ENCODE measurements at regions not wholly inside any gene's neighbourhood (a gene's known extent, or its start where the extent isn't known, plus 50 kb on each side); places are given as distances from the start of the nearest gene placed in this dataset.
A peak's percentile ranks its signal among the peaks of the same experiment; 100 is the strongest.

DNA sequence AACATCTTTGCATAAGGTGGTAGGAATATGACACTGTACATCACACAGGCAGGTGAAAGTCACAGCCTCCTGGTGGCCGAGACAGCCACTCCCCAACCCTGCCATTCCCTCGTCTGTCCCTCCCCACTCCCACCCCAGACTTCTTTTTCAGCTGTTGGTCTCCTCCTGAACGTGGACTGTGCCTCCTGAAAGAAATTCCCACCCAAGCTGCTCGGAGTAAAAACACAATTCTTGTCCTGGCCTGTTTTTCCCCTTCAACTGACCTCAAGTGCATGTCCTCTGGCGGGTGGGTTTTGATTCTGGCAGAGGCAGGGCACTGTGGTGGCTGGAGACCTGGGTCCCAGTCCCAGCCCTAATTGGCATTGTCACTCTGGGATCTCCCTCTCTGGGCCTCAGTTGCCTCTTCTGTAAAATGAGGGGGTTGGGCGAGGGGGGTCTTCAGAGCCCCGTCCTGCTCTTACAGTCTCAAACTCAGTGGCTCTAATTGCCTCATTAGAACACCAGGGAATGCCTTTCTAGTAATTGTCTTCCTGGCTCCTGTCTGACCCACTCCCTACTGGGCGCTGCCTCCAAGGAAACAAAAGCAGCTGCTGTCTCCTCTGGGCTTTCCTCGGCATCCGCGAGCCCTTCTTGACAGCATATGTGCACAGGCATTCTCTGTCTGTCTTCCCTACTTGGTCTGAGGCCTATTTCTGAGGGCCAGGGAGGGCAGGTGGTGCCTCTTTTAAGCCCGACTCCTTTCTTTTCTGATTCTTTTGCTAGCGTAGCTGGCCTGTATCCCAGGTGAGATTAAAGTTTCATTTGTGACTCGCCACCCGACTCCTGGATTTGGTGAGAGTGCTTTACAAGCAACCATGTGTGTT is 186.6 kb upstream of the RMST start:
- H2BK120ac ChIP-seq (ENCODE audit: low read depth, low read length): no peak overlapping the region
- H2BK15ac ChIP-seq (ENCODE audit: low read depth, poor library complexity, severe bottlenecking): no peak overlapping the region
- no peak overlapping the region for H3K14ac ChIP-seq (ENCODE audit: low read length in 2 of 2)
- H3K36me3 ChIP-seq (ENCODE audit: control insufficient read depth in 1 of 2, insufficient read depth in 2 of 2, low read depth in 1 of 2, low read length in 2 of 2): no peaks in the 10 kb centered on the region
- H3K4me3 ChIP-seq (ENCODE audit: insufficient read depth in 1 of 2, low read depth in 1 of 2, low read length in 2 of 2): no peak overlapping the region
- H3K4me2 ChIP-seq (ENCODE audit: low read length, poor library complexity, severe bottlenecking): no peak overlapping the region
- H2BK12ac ChIP-seq (ENCODE audit: low read length in 2 of 2): no peak overlapping the region
- H3K27me3 ChIP-seq (ENCODE audit: control insufficient read depth in 1 of 2, insufficient read depth in 1 of 2, low read length in 2 of 2): peaks cover 0 to 25% of the 10 kb centered on the region in 2 experiments
- DNase-seq: no peak
- H3K18ac ChIP-seq (ENCODE audit: low read depth in 1 of 2, low read length in 2 of 2): no peak overlapping the region
- H3K4me1 ChIP-seq (ENCODE audit: control insufficient read depth, insufficient read depth, low read depth, low read length): peaks cover 10% of the 10 kb centered on the region
- no peak overlapping the region for H3K23ac ChIP-seq (ENCODE audit: low read length in 2 of 2)
- no peak overlapping the region for H4K8ac ChIP-seq (ENCODE audit: low read length)
- peak overlapping the region; percentile 61 for H2AK5ac ChIP-seq (ENCODE audit: low read length, severe bottlenecking)
- no peak overlapping the region for H3K4ac ChIP-seq (ENCODE audit: low read depth in 1 of 2, low read length in 2 of 2)
- WGBS: 55% methylated on average over 14 of the region's 15 CpGs
- H3K27ac ChIP-seq (ENCODE audit: low read length, poor library complexity, severe bottlenecking): no peak overlapping the region
- H3K79me1 ChIP-seq (replicated peaks; ENCODE audit: low read length, poor library complexity, severe bottlenecking): no peaks in the 10 kb centered on the region
- no peak overlapping the region for H4K91ac ChIP-seq (ENCODE audit: low read length)
- no peak overlapping the region for H3K9ac ChIP-seq (ENCODE audit: low read length)
- no peaks in the 10 kb centered on the region for H3K9me3 ChIP-seq (ENCODE audit: control insufficient read depth, low read length)
- no peak overlapping the region for H2AFZ ChIP-seq (ENCODE audit: low read depth, low read length)
- H2BK5ac ChIP-seq (ENCODE audit: low read depth, low read length, poor library complexity, severe bottlenecking): no peak overlapping the region

DNA sequence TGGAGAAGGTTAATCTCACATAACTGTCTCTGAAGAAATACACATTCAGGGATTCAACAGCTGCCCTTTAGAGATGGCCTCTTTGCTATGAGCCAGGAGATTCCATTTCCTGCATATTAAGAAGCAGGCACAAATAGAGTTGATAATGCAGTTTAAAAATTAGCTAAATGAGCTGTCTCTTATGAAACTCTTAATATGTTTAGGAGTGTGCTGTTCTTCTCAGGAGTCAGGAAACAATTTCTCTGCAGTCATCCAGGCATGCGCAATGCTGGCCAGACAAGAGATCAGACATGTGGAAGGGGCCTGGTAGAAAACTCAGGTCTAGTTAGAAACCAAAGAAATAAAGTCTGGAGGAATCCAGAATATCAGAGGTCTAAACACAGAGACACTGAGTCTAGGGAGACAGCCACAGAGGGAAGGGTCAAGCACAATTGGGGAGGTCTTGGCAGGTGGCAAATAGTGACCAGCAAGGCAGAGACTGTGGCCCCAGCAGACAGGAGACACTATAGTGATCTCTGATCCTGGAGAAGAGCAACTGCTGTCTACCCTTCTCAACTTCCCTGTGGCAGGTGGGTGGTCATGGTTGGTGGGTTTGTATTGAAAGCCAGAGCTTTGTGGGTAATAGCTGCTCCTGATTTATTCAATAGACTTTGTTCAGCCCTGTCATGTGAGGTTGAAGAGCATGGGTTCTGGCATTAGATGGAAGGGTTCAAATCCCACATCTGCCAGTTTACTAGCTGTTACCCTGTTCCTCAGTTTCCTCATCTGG is 185.8 kb upstream of the RMST start:
- no peak overlapping the region for H3K4me2 ChIP-seq (ENCODE audit: low read length, poor library complexity, severe bottlenecking)
- no peak overlapping the region for H2BK120ac ChIP-seq (ENCODE audit: low read depth, low read length)
- no peak overlapping the region for H3K18ac ChIP-seq (ENCODE audit: low read depth in 1 of 2, low read length in 2 of 2)
- no peaks in the 10 kb centered on the region for H3K36me3 ChIP-seq (ENCODE audit: control insufficient read depth in 1 of 2, insufficient read depth in 2 of 2, low read depth in 1 of 2, low read length in 2 of 2)
- no peak overlapping the region for H3K4me3 ChIP-seq (ENCODE audit: insufficient read depth in 1 of 2, low read depth in 1 of 2, low read length in 2 of 2)
- no peak overlapping the region for H2AFZ ChIP-seq (ENCODE audit: low read depth, low read length)
- no peak overlapping the region for H2BK5ac ChIP-seq (ENCODE audit: low read depth, low read length, poor library complexity, severe bottlenecking)
- H3K9me3 ChIP-seq (ENCODE audit: control insufficient read depth, low read length): no peaks in the 10 kb centered on the region
- H3K79me1 ChIP-seq (replicated peaks; ENCODE audit: low read length, poor library complexity, severe bottlenecking): no peaks in the 10 kb centered on the region
- H3K9ac ChIP-seq (ENCODE audit: low read length): no peak overlapping the region
- H3K4ac ChIP-seq (ENCODE audit: low read depth in 1 of 2, low read length in 2 of 2): no peak overlapping the region
- no peak overlapping the region for H3K27ac ChIP-seq (ENCODE audit: low read length, poor library complexity, severe bottlenecking)
- no peak overlapping the region for H4K8ac ChIP-seq (ENCODE audit: low read length)
- DNase-seq: no peak
- H2AK5ac ChIP-seq (ENCODE audit: low read length, severe bottlenecking): peak overlapping the region; percentile 30
- no peak overlapping the region for H3K14ac ChIP-seq (ENCODE audit: low read length in 2 of 2)
- H2BK12ac ChIP-seq (ENCODE audit: low read length in 2 of 2): no peak overlapping the region
- H2BK15ac ChIP-seq (ENCODE audit: low read depth, poor library complexity, severe bottlenecking): no peak overlapping the region
- 84% methylated on average over 1 of the region's 1 CpG for WGBS
- H4K91ac ChIP-seq (ENCODE audit: low read length): no peak overlapping the region
- H3K27me3 ChIP-seq (ENCODE audit: control insufficient read depth in 1 of 2, insufficient read depth in 1 of 2, low read length in 2 of 2): peaks cover 0 to 25% of the 10 kb centered on the region in 2 experiments
- peaks cover 10% of the 10 kb centered on the region for H3K4me1 ChIP-seq (ENCODE audit: control insufficient read depth, insufficient read depth, low read depth, low read length)
- no peak overlapping the region for H3K23ac ChIP-seq (ENCODE audit: low read length in 2 of 2)

DNA sequence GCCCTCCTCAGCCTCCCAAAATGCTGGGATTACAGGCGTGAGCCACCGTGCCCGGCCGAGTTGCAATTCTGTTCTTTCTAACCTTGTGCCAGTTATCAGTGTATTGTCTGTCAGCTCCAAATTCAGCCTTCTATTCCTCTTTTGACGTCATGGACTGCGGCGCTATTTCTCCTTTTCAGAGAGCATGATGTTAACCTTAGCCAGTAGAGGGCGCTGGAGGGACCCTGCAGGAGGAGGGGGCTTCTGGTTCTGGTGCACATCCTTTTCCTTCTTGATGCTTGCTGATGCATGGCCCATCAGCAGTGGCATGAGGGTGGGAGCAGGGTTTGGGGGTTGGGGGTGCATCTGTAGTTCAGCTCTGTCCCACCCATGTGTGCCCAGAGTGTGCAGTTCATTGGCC is 179.3 kb upstream of the RMST start:
- Histone ChIP-seq H2BK120ac (ENCODE audit: low read depth, low read length) (no peak overlapping the region), H3K18ac (ENCODE audit: low read depth in 1 of 2, low read length in 2 of 2) (no peak overlapping the region), H3K27me3 (ENCODE audit: control insufficient read depth in 1 of 2, insufficient read depth in 1 of 2, low read length in 2 of 2) (no peaks in the 10 kb centered on the region), H3K36me3 (ENCODE audit: control insufficient read depth in 1 of 2, insufficient read depth in 2 of 2, low read depth in 1 of 2, low read length in 2 of 2) (no peaks in the 10 kb centered on the region), H3K14ac (ENCODE audit: low read length in 2 of 2) (no peak overlapping the region), H2AFZ (ENCODE audit: low read depth, low read length) (no peak overlapping the region), H3K79me1 (replicated peaks; ENCODE audit: low read length, poor library complexity, severe bottlenecking) (no peaks in the 10 kb centered on the region), H3K4ac (ENCODE audit: low read depth in 1 of 2, low read length in 2 of 2) (no peak overlapping the region), H2AK5ac (ENCODE audit: low read length, severe bottlenecking) (no peak overlapping the region), H3K9me3 (ENCODE audit: control insufficient read depth, low read length) (no peaks in the 10 kb centered on the region), H4K8ac (ENCODE audit: low read length) (no peak overlapping the region), H4K91ac (ENCODE audit: low read length) (no peak overlapping the region), H3K4me1 (ENCODE audit: control insufficient read depth, insufficient read depth, low read depth, low read length) (no peaks in the 10 kb centered on the region), H3K9ac (ENCODE audit: low read length) (no peak overlapping the region), H2BK5ac (ENCODE audit: low read depth, low read length, poor library complexity, severe bottlenecking) (no peak overlapping the region), H3K27ac (ENCODE audit: low read length, poor library complexity, severe bottlenecking) (no peak overlapping the region), H2BK15ac (ENCODE audit: low read depth, poor library complexity, severe bottlenecking) (no peak overlapping the region), H3K4me3 (ENCODE audit: insufficient read depth in 1 of 2, low read depth in 1 of 2, low read length in 2 of 2) (no peak overlapping the region), H3K4me2 (ENCODE audit: low read length, poor library complexity, severe bottlenecking) (no peak overlapping the region), H3K23ac (ENCODE audit: low read length in 2 of 2) (no peak overlapping the region), H2BK12ac (ENCODE audit: low read length in 2 of 2) (no peak overlapping the region)
- WGBS: 65% methylated on average over 8 of the region's 8 CpGs
- DNase-seq: no peak

DNA sequence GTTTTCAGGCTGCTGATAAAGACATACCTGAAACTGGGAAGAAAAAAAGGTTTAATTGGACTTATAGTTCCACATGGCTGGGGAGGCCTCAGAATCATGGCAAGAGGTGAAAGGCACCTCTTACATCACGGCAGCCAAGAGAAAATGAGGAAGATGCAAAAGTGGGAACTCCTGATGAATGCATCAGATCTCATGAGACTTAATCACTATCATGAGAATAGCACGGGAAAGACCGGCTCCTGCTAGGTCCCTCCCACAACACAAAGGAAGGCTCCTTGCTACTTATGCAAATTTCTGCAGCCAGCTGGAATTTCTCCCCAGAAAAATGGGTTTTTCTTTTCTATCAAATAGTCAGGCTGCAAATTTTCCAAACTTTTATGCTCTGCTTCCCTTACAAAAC is 174.1 kb upstream of the RMST start:
- Histone ChIP-seq H3K9me3 (ENCODE audit: control insufficient read depth, low read length) (no peaks in the 10 kb centered on the region), H4K8ac (ENCODE audit: low read length) (no peak overlapping the region), H2AK5ac (ENCODE audit: low read length, severe bottlenecking) (no peak overlapping the region), H3K14ac (ENCODE audit: low read length in 2 of 2) (no peak overlapping the region), H3K4ac (ENCODE audit: low read depth in 1 of 2, low read length in 2 of 2) (no peak overlapping the region), H3K27me3 (ENCODE audit: control insufficient read depth in 1 of 2, insufficient read depth in 1 of 2, low read length in 2 of 2) (no peaks in the 10 kb centered on the region), H2BK120ac (ENCODE audit: low read depth, low read length) (no peak overlapping the region), H2BK5ac (ENCODE audit: low read depth, low read length, poor library complexity, severe bottlenecking) (no peak overlapping the region), H2AFZ (ENCODE audit: low read depth, low read length) (no peak overlapping the region), H3K18ac (ENCODE audit: low read depth in 1 of 2, low read length in 2 of 2) (no peak overlapping the region), H2BK15ac (ENCODE audit: low read depth, poor library complexity, severe bottlenecking) (no peak overlapping the region), H3K36me3 (ENCODE audit: control insufficient read depth in 1 of 2, insufficient read depth in 2 of 2, low read depth in 1 of 2, low read length in 2 of 2) (no peaks in the 10 kb centered on the region), H3K4me2 (ENCODE audit: low read length, poor library complexity, severe bottlenecking) (no peak overlapping the region), H3K4me1 (ENCODE audit: control insufficient read depth, insufficient read depth, low read depth, low read length) (no peaks in the 10 kb centered on the region), H3K23ac (ENCODE audit: low read length in 2 of 2) (no peak overlapping the region), H2BK12ac (ENCODE audit: low read length in 2 of 2) (no peak overlapping the region), H3K4me3 (ENCODE audit: insufficient read depth in 1 of 2, low read depth in 1 of 2, low read length in 2 of 2) (no peak overlapping the region), H4K91ac (ENCODE audit: low read length) (no peak overlapping the region), H3K9ac (ENCODE audit: low read length) (no peak overlapping the region), H3K27ac (ENCODE audit: low read length, poor library complexity, severe bottlenecking) (no peak overlapping the region), H3K79me1 (replicated peaks; ENCODE audit: low read length, poor library complexity, severe bottlenecking) (no peaks in the 10 kb centered on the region)
- DNase-seq: no peak
- 92% methylated on average over 3 of the region's 3 CpGs for WGBS
